SIG-M5 treated with dmso at 0.1 percent for 504 hours (cell line): ENCODE measurements at regions not wholly inside any gene's neighbourhood (a gene's known extent, or its start where the extent isn't known, plus 50 kb on each side); places are given as distances from the start of the nearest gene placed in this dataset.
"Not testable (repeated sequence)": the region's sequence is repeated elsewhere in the genome, so short reads cannot be mapped to it uniquely, and the experiment has no call there.

Source experiments
- DNase-seq: peaks from one replicate; lab custom pipeline; 2025; ENCODE audit not compliant: unreplicated experiment; lab: John Stamatoyannopoulos, UW

GRCh38 chr5:97478483-97478882 is 295.4 kb upstream of the RIOK2 start:
- DNase-seq, result no peak

GRCh38 chr5:97480313-97480712 is 297.3 kb upstream of the RIOK2 start:
- DNase-seq, result no peak

GRCh38 chr5:97488126-97488668 is 305.1 kb upstream of the RIOK2 start:
- DNase-seq, result no peak

- no peak for DNase-seq
Observed at GRCh38 chr5:97489010-97489840, 306.2 kb upstream of the RIOK2 start.

GRCh38 chr5:97494465-97494864 is 311.4 kb upstream of the RIOK2 start:
- DNase-seq, result no peak

GRCh38 chr5:97495301-97495700 is 312.3 kb upstream of the RIOK2 start:
- DNase-seq, result no peak

- no peak for DNase-seq
Observed at GRCh38 chr5:97496037-97496436, 313.0 kb upstream of the RIOK2 start.

- no peak for DNase-seq
Observed at GRCh38 chr5:97498657-97499056, 315.6 kb upstream of the RIOK2 start.

GRCh38 chr5:97499605-97500004 is 316.6 kb upstream of the RIOK2 start:
- DNase-seq, result no peak

GRCh38 chr5:97501286-97501964 is 318.4 kb upstream of the RIOK2 start:
- no peak for DNase-seq

GRCh38 chr5:97501965-97502305 is 318.9 kb upstream of the RIOK2 start:
- no peak for DNase-seq

- DNase-seq, result no peak
Observed at GRCh38 chr5:97508864-97509263, 325.8 kb upstream of the RIOK2 start.

- not testable (repeated sequence) for DNase-seq
Observed at GRCh38 chr5:97519565-97519964, 336.5 kb upstream of the RIOK2 start.

GRCh38 chr5:97523336-97523735 is 340.3 kb upstream of the RIOK2 start:
- DNase-seq, result not testable (repeated sequence)

- DNase-seq, result peak; percentile 84
Observed at GRCh38 chr5:97525780-97526179, 342.7 kb upstream of the RIOK2 start.

- DNase-seq, result no peak
Observed at GRCh38 chr5:97528941-97529340, 345.9 kb upstream of the RIOK2 start.

GRCh38 chr5:97529354-97529985 is 346.4 kb upstream of the RIOK2 start:
- DNase-seq, result no peak

- DNase-seq, result no peak
Observed at GRCh38 chr5:97531549-97531948, 348.5 kb upstream of the RIOK2 start.

- peak; percentile 83 for DNase-seq
Observed at GRCh38 chr5:97534166-97534565, 351.1 kb upstream of the RIOK2 start.

- no peak for DNase-seq
Observed at GRCh38 chr5:97536683-97537082, 353.6 kb upstream of the RIOK2 start.

GRCh38 chr5:97538912-97539311 is 355.9 kb upstream of the RIOK2 start:
- no peak for DNase-seq

GRCh38 chr5:97541864-97542263 is 358.8 kb upstream of the RIOK2 start:
- no peak for DNase-seq
